Mammary epithelial cell (primary cell): ENCODE measurements at regions not wholly inside any gene's neighbourhood (a gene's known extent, or its start where the extent isn't known, plus 50 kb on each side); places are given as distances from the start of the nearest gene placed in this dataset.

Source experiments
- CTCF ChIP-seq, 2 donors: IDR thresholded peaks in 1 of 2; conservative IDR thresholded peaks in 1 of 2; 2 replicates each; pipeline ENCODE4 v1.5.1; 2011 to 2012; ENCODE audit warnings: inconsistent platforms in 2 of 2, low read length in 2 of 2, mild to moderate bottlenecking in 2 of 2, control low read depth in 1 of 2, low read depth in 1 of 2; ENCODE audit not compliant: insufficient read depth in 1 of 2; ENCODE audit errors: extremely low read depth in 1 of 2
- EZH2 ChIP-seq: IDR thresholded peaks from 2 replicates; pipeline ENCODE4 v1.6.1; 2012; ENCODE audit warnings: low read length, inconsistent platforms, borderline replicate concordance

GRCh38 chr10:111515264-111515663, 438.4 kb downstream of the ADRA2A start:
- no peak for TF ChIP-seq CTCF (conservative IDR thresholded peaks at IDR 0.05 in 1 of 2, IDR thresholded peaks at IDR 0.05 in 1 of 2; ENCODE audit: extremely low read depth in 1 of 2, insufficient read depth in 1 of 2, low read depth in 1 of 2, low read length in 2 of 2)
- no peak for TF ChIP-seq EZH2
